GM12872 (cell line): ENCODE measurements at regions not wholly inside any gene's neighbourhood (a gene's known extent, or its start where the extent isn't known, plus 50 kb on each side); places are given as distances from the start of the nearest gene placed in this dataset.

Experiments
- CTCF ChIP-seq: IDR thresholded peaks from 3 replicates; pipeline ENCODE4 v1.5.1; 2011; ENCODE audit warnings: low read depth, mild to moderate bottlenecking, low read length, moderate library complexity; ENCODE audit not compliant: insufficient read depth

- no peak for TF ChIP-seq CTCF
These were observed 54.4 kb upstream of the MSH6 start for GRCh38 chr2:47728551-47728950.

DNA sequence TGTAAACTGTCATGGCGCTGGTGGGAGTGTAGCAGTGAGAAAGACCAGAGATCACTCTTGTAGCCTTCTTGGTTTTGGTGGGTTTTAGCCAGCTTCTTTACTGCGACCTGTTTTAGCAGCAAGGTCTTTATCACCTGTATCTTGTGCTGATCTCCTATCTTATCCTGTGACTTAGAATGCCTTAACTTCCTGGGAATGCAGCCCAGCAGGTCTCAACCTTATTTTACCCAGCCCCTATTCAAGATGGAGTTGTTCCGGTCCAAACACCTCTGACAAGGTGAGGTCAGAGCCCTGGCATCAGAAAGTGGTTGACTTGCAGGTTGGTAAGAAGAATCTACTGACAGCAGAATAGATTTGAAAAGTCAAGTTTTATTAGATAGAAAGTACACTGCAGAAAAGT, 55.0 kb upstream of the MSH6 start:
- TF ChIP-seq CTCF = no peak

- TF ChIP-seq CTCF = no peak
These were observed 57.1 kb upstream of the MSH6 start for GRCh38 chr2:47725808-47726207.

DNA sequence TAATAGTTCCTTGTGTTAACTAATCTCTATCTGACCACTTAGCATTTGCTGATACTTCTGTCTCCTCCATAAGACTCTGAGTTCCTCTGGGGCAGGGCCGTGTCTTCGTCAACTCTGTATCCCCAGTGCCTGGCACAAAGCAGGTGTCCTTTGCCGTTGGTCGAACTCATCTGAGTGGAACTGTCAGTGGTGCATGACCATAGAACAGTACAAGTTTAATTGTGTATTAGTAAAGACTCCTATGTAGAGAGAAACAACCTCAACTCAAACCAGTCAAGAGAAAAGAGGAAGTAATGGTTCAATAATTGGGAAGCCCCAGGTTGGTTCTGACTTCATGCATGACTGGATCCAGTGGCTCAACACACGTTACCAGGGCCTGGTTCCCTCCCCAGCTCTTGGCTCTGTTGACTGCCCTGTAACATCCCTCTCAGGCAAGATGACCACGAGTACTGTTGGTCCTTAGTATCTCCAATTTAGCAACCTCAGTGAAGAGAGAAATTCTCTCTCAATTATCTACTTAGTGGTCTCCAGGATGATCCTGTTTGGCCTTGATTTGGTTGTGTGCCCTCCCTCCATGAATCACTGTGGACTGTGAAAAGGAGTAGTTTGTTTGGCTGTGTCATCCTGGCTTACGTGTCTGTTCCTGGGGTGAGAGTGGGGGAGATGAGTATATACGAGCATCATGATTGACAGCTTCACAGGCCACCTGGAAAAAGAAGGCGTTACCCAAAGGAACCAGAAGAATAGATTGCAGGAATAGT, 58.5 kb upstream of the MSH6 start:
- no peak for TF ChIP-seq CTCF

DNA sequence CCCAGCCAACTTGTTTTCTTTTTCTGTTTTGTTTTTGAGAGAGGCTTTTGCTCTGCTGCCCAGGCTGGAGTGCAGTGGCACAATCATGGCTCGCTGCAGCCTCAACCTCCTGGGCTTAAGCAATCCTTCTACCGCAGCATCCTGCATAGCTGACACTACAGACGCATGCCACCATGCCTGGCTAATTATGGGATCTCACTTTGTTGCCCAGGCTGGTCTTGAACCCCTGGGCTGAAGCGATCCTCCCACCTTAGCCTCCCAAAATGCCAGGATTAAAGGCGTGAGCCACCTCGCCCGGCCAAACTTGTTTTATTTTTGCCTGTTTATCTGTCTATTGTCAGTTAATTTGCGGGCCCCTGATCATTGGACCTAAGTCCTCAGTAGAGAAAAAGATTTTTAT, 61.6 kb upstream of the MSH6 start:
- TF ChIP-seq CTCF = no peak

DNA sequence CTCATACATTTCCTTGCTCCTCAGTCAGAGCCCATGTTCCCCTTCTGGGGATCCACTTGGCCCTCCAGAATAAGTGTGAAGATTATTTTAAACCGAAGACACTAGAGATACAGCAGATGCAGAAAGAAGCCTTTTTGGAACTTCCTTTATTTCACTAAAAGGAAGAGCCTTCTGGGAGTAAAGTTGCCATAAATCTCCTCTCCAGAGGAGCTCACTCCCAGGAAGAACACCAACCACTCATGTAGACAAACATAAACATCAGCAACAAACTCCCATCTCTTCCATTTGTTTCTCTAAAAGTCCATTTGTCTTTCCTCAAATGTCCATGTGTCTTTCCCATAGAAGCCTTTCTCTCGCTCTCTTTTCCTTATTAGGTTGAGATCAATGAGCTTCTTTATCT, 62.4 kb upstream of the MSH6 start:
- no peak for TF ChIP-seq CTCF

DNA sequence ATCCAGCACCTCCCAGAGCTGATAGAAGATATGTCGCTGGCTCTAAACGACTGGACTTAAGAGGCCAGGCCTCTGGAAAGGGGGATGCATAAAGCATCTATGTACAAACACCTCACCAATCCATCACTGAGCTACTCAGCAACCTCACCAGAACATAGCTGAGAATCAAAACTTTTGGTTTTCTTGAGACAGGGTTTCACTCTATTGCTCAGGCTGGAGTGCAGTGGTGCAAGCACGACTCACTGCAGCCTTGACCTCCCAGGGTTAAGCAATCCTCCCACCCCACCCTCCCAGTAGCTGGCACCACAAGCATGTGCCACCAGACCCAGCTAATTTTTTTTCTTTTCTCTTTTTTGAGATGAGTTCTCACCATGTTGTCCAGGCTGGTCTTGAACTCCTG, 62.9 kb upstream of the MSH6 start:
- TF ChIP-seq CTCF = no peak
